ENCODE measurements at regions not wholly inside any gene's neighbourhood (a gene's known extent, or its start where the extent isn't known, plus 50 kb on each side); places are given as distances from the start of the nearest gene placed in this dataset.

GRCh38 chr18:9025091-9025838 lies 77.2 kb upstream of the NDUFV2 start:
- TF ChIP-seq POLR2AphosphoS5 (IDR thresholded peaks at IDR 0.05; ENCODE audit: insufficient read depth in 1 of 2, low read depth in 1 of 2) (no peak), POLR2A (IDR thresholded peaks at IDR 0.05) (no peak)
